GM23248 (cell line): ENCODE measurements at regions not wholly inside any gene's neighbourhood (a gene's known extent, or its start where the extent isn't known, plus 50 kb on each side); places are given as distances from the start of the nearest gene placed in this dataset.

Experiments
- EZH2 ChIP-seq: fragments of 200-600 bp; sonication (generic); IDR thresholded peaks from 2 replicates; pipeline ENCODE4 v1.6.1; 2018; ENCODE audit warnings: antibody characterized with exemption, mild to moderate bottlenecking; ENCODE audit not compliant: insufficient read depth, poor library complexity, severe bottlenecking
- EZH2phosphoT487 ChIP-seq: fragments of 200-600 bp; sonication (generic); IDR thresholded peaks from 2 replicates; pipeline ENCODE4 v1.6.1; 2018; ENCODE audit warnings: antibody characterized with exemption, moderate library complexity, mild to moderate bottlenecking, low read depth; ENCODE audit not compliant: insufficient read depth

GRCh38 chr4:119933606-119934005 lies 133.0 kb downstream of the MAD2L1 start:
- TF ChIP-seq EZH2 (no peak), EZH2phosphoT487 (no peak)
